GM10266 (cell line): ENCODE measurements at regions not wholly inside any gene's neighbourhood (a gene's known extent, or its start where the extent isn't known, plus 50 kb on each side); places are given as distances from the start of the nearest gene placed in this dataset.
"Not testable (repeated sequence)": the region's sequence is repeated elsewhere in the genome, so short reads cannot be mapped to it uniquely, and the experiment has no call there.

ENCODE experiments used
- DNase-seq: peaks from one replicate; pipeline ENCODE4 v3.0.0; 2012; ENCODE audit errors: extremely low spot score
- TF ChIP-seq, protein P1 (sequence below): IDR thresholded peaks from 2 replicates; pipeline ENCODE4 v1.5.1; 2012; ENCODE audit warnings: mild to moderate bottlenecking, low read depth; ENCODE audit not compliant: control insufficient read depth, insufficient read depth; ENCODE audit errors: missing control alignments

DNA sequence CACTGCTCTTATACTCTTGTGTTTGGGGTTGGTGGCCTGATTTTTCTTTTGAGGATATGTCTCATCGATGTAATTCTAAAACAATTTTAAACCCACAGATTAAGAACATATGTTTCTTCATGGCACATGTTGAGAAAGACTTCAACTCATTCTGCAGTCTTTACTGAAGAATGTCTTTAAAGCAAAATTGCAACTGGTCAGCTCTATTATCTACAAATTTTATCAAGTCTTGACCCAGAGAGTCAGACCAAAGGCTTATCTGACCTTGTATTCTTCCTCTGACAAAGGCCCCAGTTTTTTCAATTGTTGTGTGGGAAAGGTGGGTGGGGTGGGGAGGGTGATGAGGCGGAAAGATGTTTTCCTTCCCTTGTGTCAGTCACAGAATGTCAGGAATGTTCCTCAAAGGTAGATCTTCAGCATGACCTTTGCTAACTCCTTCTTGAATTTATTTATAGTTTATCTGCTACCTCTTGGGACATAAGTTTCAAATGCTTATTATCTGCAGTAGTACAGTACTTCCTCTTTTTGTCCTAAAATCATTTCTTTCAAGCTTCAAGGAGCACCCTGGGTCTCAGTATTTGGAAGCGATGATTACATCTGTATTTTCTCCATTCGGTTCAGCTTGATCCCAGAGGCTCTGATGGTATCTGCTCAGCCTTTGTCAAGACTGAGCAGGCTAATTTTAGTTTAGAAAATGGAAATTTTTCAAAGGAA is 63.2 kb upstream of the TIAM2 start:
- TF ChIP-seq, protein P1, sequence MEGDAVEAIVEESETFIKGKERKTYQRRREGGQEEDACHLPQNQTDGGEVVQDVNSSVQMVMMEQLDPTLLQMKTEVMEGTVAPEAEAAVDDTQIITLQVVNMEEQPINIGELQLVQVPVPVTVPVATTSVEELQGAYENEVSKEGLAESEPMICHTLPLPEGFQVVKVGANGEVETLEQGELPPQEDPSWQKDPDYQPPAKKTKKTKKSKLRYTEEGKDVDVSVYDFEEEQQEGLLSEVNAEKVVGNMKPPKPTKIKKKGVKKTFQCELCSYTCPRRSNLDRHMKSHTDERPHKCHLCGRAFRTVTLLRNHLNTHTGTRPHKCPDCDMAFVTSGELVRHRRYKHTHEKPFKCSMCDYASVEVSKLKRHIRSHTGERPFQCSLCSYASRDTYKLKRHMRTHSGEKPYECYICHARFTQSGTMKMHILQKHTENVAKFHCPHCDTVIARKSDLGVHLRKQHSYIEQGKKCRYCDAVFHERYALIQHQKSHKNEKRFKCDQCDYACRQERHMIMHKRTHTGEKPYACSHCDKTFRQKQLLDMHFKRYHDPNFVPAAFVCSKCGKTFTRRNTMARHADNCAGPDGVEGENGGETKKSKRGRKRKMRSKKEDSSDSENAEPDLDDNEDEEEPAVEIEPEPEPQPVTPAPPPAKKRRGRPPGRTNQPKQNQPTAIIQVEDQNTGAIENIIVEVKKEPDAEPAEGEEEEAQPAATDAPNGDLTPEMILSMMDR, result no peak
- DNase-seq, result no peak

DNA sequence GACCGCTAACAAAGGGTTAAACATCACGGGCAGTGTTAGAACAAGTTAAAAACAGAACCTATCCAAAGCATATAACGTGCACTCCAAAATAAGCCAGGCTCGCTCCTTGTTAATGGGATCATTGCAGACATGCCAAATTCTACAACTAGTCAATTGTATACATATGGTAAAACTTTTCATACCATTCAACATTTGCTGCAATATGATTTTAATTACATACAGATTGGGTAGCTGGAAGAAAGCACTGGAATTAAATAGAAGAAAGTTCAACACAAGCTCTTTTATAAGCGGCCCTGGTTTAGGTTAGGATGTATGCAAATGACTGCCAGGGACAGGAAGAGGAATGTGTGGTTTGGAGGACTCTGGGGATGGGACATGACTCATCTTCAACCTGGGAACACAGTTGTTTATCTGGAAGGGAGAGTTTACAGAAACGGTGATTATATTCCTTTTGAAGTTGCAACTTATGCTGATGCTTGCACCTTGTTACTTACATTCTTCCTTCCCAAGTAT is 62.5 kb upstream of the TIAM2 start:
- no peak for DNase-seq
- TF ChIP-seq, protein P1, result no peak

DNA sequence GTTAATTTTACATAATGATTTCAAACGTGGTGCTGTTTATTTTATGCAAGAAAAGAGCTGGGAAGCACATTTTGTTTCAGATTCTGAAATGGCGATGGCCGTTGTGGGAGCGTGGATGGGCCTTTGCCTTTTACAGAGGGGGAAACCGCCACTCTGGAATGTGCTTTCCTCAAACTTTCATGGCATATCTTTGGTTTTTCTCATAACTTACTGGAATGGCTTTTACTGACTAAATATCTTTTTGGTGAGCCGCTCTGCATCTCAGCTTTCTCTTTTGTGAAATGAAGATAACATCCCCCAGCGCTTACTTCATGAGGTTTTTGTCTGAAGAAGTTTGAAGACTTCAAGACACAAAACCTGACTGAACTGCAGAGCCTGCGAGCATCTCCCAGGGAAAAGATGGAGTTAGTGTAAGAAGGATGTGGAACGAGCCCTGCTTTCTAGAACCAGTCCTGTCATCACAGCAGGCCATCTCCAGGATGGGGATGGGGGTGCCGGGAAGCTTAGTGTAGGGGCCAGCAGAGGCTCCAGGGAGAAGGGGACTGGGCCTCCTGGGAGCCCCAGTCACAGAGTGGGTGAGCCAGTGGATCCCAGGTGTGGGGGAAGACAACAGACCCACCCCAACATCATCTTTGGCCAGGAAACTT is 61.8 kb upstream of the TIAM2 start:
- TF ChIP-seq, protein P1, result no peak
- no peak for DNase-seq

DNA sequence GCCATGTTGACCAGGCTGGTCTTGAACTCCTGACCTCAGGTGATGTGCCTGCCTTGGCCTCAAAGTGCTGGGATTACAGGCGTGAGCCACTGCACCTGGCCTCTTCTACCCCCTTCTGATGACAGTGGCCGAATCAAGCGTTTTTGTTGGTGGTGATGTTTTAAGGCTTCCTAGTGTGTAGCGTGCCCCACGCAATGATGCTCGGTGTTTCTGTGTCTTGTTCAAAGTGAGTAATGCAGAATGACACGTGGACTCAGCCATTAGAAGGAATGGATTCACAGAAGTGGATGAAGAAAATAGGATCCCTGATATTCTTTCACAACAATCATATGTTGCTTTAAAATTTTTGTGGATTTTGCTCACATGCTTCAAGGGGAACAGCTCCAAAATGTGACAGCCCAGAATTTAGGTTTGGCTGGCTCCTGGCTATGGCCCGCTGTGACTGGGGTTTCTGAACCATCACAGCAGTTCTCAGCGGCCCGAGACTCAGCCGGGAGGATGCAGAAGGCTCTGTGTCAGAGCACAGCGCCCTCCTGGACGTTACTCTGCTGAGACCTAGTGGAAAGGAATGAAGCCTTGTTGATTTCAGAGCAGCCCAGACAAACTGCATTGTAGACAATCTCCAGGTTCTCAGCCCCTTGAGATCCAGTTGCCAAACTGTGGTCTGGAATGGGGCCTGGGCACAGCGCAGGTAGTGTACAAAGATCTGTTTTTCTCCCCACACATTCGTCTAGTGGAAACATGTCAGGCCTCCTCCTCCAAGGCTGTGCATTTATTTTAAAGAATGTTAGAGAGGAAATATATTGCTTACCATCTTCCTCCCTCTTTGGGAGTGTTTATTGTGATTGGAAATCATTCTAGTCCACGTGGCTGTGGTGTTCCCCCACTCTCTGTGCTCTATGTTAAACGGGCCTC is 57.6 kb upstream of the TIAM2 start:
- TF ChIP-seq, protein P1, result no peak
- no peak for DNase-seq

DNA sequence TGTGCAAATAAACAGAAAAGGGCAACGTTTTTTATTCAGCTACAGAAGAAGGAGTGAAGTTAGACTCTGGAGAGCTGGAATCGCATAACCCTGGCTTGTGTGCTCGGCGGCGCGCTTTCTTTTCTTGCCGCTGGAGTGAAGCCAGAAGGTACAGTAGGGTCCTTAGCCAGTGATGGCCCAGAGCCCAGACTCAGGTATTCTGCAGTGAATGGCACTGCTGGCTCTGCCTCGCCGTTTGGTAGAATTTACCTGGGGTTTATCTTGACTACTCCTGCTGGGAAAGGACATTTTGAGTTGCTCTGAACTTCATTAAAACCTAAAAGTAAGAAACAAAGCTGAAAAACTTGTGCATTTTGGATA is 56.9 kb upstream of the TIAM2 start:
- no peak for DNase-seq
- TF ChIP-seq, protein P1, result no peak

DNA sequence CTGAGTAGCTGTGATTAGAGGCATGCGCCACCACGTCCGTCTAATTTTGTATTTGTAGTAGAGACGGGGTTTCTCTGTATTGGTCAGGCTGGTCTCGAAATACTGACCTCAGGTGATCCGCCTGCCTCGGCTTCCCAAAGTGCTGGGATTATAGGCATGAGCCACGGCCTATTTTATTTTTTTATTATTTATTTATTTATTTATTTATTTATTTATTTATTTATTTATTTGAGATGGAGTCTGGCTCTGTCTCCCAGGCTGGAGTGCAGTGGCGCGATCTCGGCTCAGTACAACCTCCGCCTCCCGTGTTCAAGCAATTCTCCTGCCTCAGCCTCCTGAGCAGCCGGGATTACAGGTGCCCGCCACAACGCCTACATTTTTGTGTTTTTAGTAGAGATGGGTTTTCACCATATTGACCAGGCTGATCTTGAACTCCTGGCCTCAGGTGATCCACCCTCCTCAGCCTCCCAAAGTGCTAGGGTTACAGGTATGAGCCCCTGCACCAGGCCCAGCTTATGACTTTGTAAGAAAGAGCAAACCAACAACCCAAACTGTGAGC is 56.3 kb upstream of the TIAM2 start:
- not testable (repeated sequence) for DNase-seq

DNA sequence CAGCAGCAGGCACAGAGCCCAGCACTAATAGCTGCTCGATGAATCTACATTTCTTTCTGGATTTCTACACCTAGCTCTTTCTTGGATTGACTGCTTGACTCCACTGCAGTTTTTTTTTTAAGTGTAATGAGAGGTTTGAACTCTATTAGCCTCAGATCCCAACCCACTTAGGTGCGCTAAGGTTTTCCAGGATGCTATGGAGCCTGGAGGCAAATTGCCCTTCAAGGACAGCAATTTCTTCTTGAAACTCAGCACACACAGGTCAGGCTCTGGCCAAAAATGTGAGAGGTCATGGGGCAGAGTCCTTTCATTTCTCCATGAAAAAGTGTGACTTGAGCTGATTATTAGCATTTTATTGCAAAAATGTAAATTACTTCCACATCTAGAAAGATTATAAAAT is 52.3 kb upstream of the TIAM2 start:
- TF ChIP-seq, protein P1, result no peak
- DNase-seq, result no peak
